Stimulated activated CD8-positive, alpha-beta memory T cell treated with anti-CD3 and anti-CD28 coated beads, Interleukin-15, amount 100 ng/mL, for 24 hours (primary cell): ENCODE measurements at regions not wholly inside any gene's neighbourhood (a gene's known extent, or its start where the extent isn't known, plus 50 kb on each side); places are given as distances from the start of the nearest gene placed in this dataset.

Source experiments
- DNase-seq: peaks from one replicate; pipeline ENCODE4 v3.0.0-alpha.2; 2020; ENCODE audit warnings: low read depth

DNA sequence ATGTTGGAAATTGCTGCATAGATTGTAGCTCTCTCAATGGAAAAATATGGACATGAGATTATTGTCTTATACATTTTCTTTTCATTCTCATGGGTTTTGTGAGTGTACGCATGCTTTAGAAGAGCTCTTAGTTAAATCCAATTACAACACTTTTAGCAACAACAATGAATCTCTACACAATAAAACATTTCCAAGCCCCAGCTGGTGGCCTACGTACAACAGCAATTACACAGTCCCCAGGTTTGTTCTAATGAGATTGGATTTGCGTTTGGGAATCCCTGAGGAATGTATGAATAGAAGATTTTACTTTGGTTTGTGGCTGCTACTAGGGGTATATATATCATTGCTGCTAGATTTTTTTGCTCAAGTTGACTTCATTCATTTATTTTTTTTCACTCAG lies 98.6 kb downstream of the FHDC1 start:
- no peak for DNase-seq

DNA sequence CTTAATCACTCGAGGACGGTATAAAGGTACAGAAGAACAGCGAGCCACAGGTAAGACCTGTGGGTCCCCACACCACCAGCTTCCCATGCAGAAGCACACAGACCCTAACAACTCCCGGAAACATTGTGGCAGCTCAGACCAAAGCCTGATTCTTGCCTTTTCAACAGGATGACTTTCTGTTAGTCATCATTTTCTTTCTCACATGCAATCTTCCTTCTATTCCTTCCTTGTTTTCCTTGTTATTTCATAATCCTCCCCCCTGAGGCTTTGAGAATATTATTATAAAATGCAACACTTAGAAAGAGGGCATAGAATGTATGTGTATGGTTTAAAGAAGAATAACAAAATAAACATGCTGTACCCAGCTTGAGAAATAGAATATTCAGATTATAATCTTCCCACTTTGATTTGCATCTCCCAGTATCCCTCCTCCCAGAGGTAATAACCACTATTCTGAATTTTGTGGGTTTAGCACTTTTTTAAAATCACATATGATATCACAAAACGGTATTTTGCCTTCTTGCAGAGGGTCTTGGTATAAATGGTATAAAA lies 100.9 kb downstream of the FHDC1 start:
- DNase-seq = no peak

DNA sequence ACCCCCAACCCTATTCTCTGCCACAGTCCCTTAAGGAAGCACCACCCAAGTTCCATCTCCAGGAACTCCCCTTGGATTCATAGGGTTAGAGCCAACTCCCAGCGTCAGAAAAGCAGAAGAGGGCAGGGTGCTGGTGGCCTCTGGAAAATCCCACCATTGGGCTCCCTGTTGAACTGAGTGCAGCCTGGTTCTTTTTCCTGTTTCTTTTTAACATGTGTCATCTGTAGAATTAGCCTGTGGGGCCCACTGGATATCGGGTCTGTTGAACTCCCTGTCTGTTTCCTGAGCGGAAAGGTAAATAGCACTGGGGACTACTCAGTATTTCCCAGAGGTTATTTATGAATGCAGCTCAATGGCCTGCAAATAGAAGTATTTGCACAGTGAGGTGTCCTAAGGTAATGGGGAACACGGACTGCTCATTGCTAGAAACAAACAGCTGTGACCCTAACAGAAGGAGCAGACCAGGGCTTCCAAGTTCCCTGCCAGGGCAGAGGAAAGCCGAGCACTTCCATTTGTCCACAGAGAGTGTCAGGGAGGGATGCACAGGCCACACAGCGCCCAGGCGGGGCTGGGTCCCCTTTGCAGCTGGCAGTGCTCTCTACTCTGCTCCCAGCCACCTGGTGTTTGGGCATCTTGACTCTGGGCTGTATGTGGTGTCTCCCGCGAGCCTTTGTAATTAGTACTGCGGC lies 102.6 kb downstream of the FHDC1 start:
- no peak for DNase-seq

DNA sequence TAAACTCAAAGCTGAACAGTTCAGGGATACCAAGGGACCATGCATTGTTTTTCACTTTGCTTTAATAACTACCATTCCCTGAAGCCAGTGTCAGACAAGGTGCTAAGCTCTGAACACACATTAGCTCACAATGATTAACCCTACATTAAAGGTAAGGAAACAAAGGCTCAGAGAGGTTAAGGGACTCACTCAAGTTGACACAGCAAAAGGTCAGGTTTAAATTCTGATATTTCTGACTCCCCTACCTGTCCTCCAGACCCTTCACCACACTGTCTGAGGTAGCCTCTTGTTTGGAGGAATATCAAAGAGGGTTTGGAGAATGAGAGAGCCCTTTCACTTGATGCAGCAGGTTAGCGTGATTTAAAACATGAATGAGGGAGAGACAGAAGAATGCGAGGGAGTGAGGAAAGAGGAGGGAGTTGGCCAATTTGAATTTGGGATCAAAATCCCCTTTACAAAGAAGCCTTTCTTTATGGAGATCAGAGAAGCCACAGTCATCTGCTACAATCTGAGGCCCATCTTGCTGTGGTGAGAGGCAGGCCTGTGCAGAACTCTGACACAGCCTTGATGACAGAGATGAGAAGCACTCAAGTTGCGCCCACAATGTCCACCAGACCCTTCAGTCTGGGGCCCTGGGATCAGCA lies 103.5 kb downstream of the FHDC1 start:
- no peak for DNase-seq

DNA sequence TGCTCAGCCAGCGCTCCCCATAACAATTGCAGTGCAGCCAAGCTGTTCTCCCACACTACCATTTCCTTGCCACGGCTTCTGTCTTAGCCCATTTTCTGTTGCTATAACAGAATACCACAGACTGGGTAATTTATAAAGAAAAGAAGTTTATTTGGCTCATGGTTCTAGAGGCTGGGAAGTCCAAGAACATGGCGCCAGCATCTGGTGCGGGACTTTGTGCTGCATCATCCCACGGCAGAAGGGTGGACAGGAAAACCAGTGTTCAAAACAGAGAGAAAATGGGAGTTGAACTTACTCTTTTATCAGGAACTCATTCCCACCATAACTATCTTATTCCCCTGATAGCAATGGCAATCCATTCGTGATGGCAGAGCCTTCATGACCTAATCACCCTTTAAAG lies 104.6 kb downstream of the FHDC1 start:
- DNase-seq = no peak

DNA sequence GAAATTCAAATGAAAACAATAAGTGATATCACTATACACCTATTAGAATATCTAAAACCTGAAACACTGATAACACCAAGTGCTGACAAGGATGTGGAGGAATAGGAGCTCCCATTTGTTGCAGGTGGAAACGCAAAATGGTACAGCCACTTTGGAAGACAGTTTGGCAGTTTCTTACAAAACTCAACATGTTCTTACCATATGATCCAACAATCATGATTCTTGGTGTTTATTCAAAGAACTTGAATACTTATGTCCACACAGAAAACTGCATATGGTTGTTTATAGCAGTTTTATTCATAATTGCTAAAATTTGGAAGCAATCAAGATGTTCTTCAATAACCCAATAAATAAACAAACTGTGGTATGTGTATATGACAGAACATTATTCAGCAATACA lies 107.9 kb downstream of the FHDC1 start:
- no peak for DNase-seq

DNA sequence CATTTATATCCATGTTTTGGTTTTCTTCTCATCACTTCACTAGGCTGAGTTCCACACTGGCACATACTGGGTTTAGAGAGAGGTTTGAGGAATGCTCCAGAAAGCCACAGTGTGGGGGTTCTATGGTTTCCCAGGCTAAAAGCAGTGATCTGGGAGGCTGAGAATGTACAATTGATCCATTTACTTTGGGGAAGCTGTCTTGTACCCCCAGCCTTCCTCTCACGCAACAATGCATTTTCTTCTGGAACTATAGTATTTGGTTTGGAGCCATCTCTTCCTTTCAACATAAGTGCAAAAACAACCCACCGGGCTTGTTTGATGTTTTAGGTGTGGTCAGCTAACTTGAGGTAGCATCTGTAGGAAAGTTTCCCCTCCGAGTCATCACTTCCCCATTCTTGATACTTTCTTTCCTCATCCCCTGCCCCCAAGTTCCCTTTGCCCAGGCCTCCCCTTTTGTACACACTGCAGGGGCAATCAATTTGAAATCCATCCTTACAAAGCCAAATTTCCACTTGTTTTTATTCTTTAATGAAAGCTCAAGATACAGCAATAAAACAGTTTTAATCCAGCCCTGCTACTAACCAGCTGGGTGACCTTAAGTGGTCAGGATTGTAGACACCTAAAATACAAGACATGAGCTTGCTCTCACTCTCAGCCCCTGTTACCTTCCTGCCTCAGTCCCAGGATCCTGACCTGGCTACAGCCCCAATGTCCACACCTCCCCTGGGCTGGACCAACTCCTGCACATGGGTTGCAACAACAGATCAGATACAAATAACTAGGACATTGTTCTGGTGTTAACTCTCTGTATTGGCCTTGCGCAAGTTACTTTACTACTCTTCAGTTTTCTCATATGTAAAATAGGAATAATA lies 109.2 kb downstream of the FHDC1 start:
- no peak for DNase-seq

DNA sequence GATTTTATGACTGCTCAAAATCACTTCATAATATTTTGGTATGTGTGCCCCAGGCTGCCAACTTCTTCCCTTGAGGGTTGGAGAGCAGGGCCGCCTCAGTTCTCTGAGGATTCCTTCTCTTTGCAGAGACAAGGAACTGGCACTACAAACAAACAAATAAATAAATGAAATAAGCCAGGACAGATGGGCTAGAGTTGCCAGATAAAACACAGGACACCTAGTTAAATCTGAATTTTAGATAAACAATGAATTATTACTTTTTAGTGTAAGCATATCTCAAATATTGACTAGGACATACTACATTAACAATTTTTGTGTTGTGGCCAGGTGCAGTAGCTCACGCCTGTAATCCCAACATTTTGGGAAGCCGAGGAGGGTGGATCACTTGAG lies 122.5 kb downstream of the FHDC1 start:
- no peak for DNase-seq

DNA sequence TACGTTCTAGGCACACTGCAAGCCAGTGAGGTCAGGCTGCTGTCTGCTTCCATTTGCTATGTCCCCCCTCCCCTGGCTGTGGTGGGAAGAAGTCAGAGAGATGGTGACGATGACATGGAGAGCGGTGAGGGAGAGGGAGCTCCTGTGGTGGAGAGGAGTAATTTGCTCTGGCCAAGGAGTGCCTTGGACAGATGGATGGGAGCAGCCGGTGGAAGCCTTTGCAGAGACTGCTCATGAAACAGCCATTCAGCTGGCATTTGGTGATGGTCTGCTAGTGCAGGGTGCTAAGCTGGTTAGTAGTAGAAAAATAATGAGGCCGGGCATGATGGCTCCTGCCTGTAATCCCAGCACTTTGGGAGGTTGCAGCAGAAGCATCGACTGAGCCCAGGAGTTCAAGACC lies 124.1 kb downstream of the FHDC1 start:
- no peak for DNase-seq

DNA sequence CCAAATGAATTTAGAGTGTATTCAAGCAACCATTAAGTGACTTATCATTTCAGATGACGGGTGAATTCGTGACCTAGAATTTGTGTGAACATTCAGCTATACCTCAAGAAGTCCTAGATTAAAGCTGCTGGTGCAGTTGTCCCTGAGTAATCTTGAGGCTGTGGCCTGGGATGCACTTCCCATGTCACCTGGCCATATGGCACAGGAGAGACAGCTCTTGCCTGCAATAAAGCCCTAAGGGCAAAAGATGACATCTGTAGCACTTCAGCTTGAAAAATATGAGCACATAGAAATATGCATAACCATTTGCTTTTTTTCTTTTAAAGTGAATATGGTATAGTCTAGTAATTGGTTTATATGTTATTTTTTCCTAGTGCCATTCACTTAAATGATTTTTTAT lies 125.8 kb downstream of the FHDC1 start:
- DNase-seq = no peak

DNA sequence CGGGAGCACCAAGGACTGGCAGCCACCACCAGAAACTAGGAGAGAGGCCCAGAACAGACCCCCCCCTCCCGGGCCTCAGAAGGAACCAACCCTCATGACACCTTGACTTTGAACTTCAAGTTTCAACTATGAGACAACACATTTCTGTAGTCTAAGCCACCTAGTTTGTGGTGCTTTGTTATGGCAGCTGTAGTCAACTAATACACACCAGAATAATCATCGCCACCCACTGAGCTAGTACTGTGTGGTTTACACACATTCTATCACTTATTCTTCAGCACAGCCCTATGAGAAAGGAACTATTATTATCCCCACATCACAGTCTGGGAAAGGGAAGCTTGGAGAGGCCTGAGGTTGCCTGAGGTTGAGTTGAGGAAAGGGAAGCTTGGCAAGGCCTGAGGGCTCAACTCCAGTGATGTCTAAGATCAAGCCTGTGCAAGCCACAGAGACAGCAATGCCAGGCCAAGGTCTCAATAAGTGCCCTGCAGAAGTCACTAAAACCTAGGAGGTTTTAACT lies 126.6 kb downstream of the FHDC1 start:
- DNase-seq = no peak

DNA sequence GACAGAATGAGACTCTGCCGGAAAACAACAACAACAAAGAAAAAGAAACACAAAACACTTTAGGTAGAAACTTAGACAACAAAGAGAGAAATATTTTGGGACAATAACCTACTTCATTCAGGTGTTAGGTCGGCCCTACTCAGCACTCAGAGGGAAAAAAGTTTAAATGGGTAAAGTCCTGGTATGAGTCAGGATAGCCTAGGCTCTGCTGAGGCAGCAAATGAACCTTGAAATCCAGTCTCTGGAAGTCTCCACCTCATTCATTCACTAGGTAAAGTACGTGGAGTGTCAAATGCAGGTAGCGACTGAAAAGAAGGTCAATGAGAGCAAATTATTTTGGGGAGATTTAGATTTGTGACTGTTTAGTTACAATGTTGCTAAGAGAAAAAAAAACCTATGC lies 127.4 kb downstream of the FHDC1 start:
- DNase-seq = no peak

DNA sequence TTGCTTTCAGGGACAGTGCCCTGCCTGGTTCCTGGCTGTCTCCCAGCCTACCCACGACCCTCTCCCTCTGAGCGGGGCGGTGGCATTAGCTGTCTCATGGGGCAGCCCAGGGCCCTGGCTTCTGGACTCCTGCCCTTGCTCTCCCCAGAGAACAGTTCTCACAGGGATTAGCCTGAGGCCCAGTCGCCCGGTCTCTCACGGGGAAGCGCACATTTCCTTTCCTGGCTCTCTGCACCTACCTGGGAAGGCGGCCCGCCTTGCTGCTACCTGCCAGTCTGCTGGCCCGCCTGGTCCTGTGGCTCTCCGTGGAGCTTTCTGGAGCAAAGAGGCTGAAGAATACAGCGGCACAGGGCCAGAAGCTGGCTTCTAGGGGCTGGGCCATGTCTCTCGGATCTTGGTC lies 128.4 kb downstream of the FHDC1 start:
- no peak for DNase-seq

DNA sequence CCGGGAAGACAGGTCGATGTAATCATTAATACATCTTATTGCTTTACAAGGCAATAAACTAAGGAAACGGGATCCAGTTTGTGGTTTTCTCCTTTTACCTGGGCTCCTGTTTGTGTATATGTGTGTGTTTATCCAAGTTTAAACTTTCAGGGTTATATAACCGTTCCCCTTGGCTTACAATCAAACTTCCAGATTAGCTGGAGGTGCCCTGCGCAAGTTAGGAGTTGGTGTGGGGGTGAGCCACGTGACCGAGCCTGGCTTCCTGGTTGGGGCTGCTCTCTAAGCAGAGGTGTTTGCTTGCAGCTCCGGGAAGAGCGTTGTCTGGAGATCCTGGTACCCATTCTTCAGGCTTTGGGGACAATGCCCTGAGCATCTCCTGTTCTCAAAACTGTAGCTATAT lies 129.2 kb downstream of the FHDC1 start:
- no peak for DNase-seq

DNA sequence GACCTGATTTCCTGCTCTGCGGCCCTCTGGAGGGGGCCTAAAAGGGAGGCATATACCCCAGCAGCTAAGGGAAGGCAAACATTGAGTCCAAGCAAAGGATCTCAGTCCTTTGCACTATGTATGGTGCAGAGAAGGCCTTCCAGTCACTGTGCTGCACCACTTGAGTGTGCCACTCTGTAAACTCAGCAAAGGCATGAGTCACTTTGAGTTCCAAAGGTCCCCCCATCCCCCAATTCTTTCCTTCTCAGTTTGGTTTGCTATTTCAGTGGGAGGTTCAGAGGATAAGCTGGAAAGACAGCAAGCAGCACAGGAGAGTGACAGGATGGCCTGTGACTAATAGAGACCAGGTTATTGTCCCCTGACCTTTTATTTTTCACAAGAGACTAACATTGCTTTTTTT lies 131.3 kb downstream of the FHDC1 start:
- no peak for DNase-seq

DNA sequence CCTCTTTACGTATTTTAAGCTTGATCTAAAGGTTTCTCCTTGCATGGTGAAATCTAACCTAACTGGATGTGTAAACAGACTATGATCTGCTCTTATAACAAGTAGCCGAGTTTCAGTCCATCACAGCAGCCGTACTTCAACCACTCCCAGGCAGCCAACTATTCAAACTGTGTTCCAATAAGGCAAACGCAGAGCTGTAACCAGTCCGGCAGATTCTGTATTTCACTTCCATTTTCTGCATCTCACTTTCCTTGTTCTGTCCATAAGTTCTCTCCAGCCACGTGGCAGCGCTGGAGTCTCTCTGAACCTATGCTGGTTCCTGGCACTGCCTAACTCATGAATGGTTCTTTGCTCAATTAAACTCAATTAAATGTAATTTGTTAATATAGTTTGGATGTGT lies 132.6 kb downstream of the FHDC1 start:
- DNase-seq = no peak

DNA sequence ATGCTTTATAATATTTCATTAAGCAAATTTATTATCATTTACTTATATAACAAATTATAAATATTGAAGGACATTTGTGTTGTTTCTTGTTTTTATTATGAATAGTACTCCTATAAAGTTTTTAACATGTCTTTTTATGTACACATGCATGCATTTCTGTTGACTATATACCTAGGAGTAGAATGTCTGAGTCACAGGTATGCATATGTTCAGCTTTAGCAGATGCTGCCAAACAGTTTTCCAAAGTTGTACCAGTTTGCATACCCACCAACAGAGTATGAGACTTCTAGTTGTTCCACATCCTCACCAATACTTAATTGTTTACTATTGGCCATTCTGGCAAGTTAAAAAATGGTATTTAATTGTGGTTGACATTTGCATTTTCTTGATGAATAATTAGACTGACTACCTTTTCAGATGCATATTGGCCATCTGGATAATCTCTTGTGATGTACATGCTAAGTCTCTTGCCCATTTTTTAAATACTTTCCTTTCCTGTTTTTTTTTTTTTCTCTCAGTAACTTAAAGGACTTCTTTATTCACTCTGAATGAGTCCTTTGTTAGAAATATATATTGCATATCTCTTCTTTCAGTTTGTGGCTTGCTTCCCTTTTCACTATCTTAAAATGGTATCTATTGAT lies 132.2 kb upstream of the TRIM2 start:
- no peak for DNase-seq

DNA sequence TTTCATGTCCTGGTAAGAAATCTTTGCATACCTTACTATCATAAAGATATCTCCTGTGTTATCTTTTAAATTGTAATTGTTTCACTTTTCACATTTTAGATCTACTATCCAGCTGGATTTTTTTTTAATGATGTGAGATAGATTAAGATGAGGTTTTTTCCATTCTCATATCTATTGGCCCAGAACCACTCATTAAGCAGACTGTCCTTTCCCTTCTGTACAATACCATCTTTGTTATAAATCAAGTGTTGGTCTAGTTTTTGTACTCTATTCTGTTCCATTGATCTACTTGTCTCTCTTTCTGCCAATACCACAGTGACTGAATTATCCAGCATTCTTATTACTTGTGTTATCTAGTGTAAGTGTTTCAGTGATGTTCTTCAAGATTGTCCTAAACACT lies 131.6 kb upstream of the TRIM2 start:
- no peak for DNase-seq

DNA sequence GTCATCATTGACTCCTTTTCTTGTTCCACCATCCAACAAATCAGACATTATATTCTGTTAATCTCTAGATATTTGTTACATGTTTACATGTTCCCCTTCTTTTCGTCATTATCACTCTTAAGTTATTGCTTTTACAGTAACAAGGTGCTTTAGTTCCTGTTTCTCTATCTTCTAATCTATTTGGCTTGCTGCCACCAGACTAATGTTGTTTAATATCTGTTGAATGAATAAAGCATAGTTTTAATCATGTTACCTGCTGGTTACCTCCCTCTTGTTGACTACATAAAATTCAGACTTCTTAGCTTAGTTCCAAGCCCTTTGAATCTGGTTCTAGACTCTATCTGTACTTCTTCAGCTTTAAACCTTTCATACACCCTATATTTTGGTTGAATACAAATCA lies 129.8 kb upstream of the TRIM2 start:
- DNase-seq = no peak

DNA sequence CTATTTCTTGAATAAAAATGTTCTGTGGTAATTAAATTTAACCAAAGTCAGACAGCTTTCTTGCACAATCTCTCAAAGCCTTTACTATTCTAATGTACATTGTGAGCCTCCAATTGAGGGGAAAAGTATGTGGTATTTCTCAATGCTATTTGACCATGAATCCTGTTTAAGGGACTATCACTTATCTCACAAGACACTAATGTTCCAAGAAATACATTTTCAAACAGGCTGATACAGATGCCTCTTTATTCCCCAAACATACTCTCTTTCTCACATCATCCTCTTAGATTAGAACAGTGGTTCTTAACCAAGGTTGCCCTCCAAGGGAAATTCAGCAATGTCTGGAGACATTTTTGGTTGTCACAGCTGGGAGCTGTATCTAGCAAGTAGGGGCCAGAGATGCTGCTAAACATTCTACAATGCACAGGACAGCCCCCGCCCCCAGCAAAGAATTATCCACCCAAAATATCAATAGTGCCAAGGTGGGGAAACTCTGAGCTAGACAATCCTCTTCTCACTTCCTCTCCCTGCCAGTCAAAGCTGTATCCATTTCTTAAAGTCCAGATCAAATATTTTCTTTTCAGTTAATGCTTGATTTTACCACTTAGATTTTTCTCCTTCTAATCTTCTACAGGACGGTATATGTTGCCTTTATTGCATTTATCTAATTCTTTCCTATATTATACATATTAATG lies 129.2 kb upstream of the TRIM2 start:
- DNase-seq = no peak

DNA sequence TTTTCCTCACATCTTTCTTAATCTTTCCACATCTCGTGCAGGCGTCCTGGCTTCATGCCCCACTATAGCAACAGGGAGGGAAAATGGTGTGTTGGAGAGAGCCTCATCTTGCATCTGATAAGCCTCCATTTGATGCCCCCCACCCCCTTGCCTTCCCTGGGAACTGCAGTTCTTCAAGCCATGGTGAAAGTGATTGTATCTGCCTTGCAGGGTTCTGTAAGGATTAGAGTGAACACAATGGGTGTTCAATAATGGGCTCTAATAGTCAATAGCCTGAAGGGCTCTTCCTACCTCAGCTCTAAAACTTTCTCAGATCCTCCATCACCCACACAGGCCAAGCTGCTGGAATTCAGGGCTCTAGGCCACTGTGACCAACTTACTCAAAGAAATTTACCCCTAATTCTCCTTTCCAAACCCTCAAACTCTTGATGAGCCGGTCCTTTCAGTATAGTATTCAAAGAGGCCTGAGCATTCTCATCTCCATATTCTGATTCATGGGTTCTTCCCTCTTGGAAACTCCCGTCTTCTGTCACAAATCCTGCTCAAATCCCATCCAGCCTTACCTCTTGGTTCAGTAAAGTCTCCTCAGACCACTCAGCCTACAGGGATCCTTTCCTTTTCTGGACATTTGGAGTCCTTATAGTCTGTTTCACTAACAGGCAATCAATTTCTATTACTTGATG lies 128.3 kb upstream of the TRIM2 start:
- no peak for DNase-seq
